COLO829 (cell line): ENCODE measurements at regions not wholly inside any gene's neighbourhood (a gene's known extent, or its start where the extent isn't known, plus 50 kb on each side); places are given as distances from the start of the nearest gene placed in this dataset.

Source experiments
- DNase-seq: peaks from one replicate; pipeline ENCODE4 v3.0.0; 2012; ENCODE audit warnings: low spot score

- DNase-seq: no peak
Observed at GRCh38 chr2:176647325-176648165, 378.3 kb downstream of the MTX2 start.

GRCh38 chr2:176648700-176649297, 379.6 kb downstream of the MTX2 start:
- no peak for DNase-seq

GRCh38 chr2:176650104-176650837, 381.0 kb downstream of the MTX2 start:
- DNase-seq: no peak

GRCh38 chr2:176650838-176651555, 381.8 kb downstream of the MTX2 start:
- DNase-seq: no peak

- DNase-seq: peak; percentile 68
Observed at GRCh38 chr2:176652300-176653182, 383.3 kb downstream of the MTX2 start.

- peak; percentile 74 for DNase-seq
Observed at GRCh38 chr2:176653479-176654443, 384.5 kb downstream of the MTX2 start.

- no peak for DNase-seq
Observed at GRCh38 chr2:176656038-176656775, 387.0 kb downstream of the MTX2 start.

GRCh38 chr2:176656776-176657140, 387.5 kb downstream of the MTX2 start:
- DNase-seq: no peak

- no peak for DNase-seq
Observed at GRCh38 chr2:176657393-176657792, 388.2 kb downstream of the MTX2 start.

GRCh38 chr2:176658708-176659107, 389.5 kb downstream of the MTX2 start:
- DNase-seq: no peak

GRCh38 chr2:176662753-176663152, 393.5 kb downstream of the MTX2 start:
- no peak for DNase-seq

GRCh38 chr2:176664478-176664877, 395.2 kb downstream of the MTX2 start:
- no peak for DNase-seq

GRCh38 chr2:176665086-176665485, 395.8 kb downstream of the MTX2 start:
- no peak for DNase-seq

GRCh38 chr2:176668912-176669311, 399.7 kb downstream of the MTX2 start:
- no peak for DNase-seq

GRCh38 chr2:176669398-176670174, 400.3 kb downstream of the MTX2 start:
- no peak for DNase-seq

GRCh38 chr2:176675271-176675949, 406.2 kb downstream of the MTX2 start:
- no peak for DNase-seq

- DNase-seq: peak; percentile 51
Observed at GRCh38 chr2:176677746-176678265, 408.6 kb downstream of the MTX2 start.

GRCh38 chr2:176678571-176678970, 409.3 kb downstream of the MTX2 start:
- no peak for DNase-seq
